Thyroid gland (tissue), 4 donors: ENCODE measurements at regions not wholly inside any gene's neighbourhood (a gene's known extent, or its start where the extent isn't known, plus 50 kb on each side); places are given as distances from the start of the nearest gene placed in this dataset.

ENCODE experiments used
- CTCF ChIP-seq, 6 experiments: fragments of 200-600 bp in 3 of 6; fragments of 450-650 bp in 3 of 6; sonication (generic) in 3 of 6; IDR thresholded peaks; one replicate each; pipeline ENCODE4 v1.5.1; 2016 to 2019; ENCODE audit warnings: antibody characterized with exemption in 6 of 6, mild to moderate bottlenecking in 2 of 6, inconsistent platforms in 1 of 6, moderate library complexity in 1 of 6
- POLR2A ChIP-seq, 2 donors: fragments of 450-650 bp; IDR thresholded peaks; one replicate each; pipeline ENCODE4 v1.6.1; 2017; ENCODE audit warnings: antibody characterized with exemption in 2 of 2, mild to moderate bottlenecking in 2 of 2, moderate library complexity in 1 of 2

- TF ChIP-seq CTCF (IDR thresholded peaks at IDR 0.05), result no peak
- no peak for TF ChIP-seq POLR2A (IDR thresholded peaks at IDR 0.05)
Measured at GRCh38 chr9:73412874-73413273, 261.2 kb downstream of the ANXA1 start.
